HEK293 (cell line): ENCODE measurements at regions not wholly inside any gene's neighbourhood (a gene's known extent, or its start where the extent isn't known, plus 50 kb on each side); places are given as distances from the start of the nearest gene placed in this dataset.

Experiments
- CTCF ChIA-PET: fragments of 350-600 bp; formaldehyde crosslinking; extraction: SDS; loops from one replicate; lab custom pipeline; 2021; ENCODE audit warnings: antibody characterized with exemption; lab: Yijun Ruan, JAX
- POLR2A ChIA-PET: fragments of 300-600 bp; formaldehyde crosslinking; extraction: SDS; loops from one replicate; lab custom pipeline; 2020; ENCODE audit warnings: antibody characterized with exemption, inconsistent platforms; lab: Yijun Ruan, JAX
- H3K27ac ChIP-seq: fragments of 200-500 bp; sonication (Bioruptor generic); 2 replicates; pipeline ENCODE4 v1.5.1; 2014; ENCODE audit warnings: low read depth, low read length, control low read depth, inconsistent platforms; ENCODE audit errors: extremely low read depth
- H3K36me3 ChIP-seq, 2 experiments: fragments of 200-500 bp in 1 of 2; sonication (Bioruptor generic) in 1 of 2; 1 replicate in 1 of 2; 2 replicates in 1 of 2; pipeline ENCODE4 v1.5.1; 2014 to 2017; ENCODE audit warnings: inconsistent platforms in 2 of 2, low read length in 2 of 2; ENCODE audit not compliant: control insufficient read depth in 2 of 2, insufficient read depth in 1 of 2
- H3K4me1 ChIP-seq: fragments of 200-500 bp; sonication (Bioruptor generic); 2 replicates; pipeline ENCODE4 v1.5.1; 2014; ENCODE audit warnings: mild to moderate bottlenecking, low read length, inconsistent platforms; ENCODE audit not compliant: control insufficient read depth, insufficient read depth
- H3K4me3 ChIP-seq: 2 replicates; pipeline ENCODE4 v1.5.1; 2011; ENCODE audit warnings: low read depth, mild to moderate bottlenecking, control low read depth, low read length, moderate library complexity
- H3K9me3 ChIP-seq: fragments of 200-500 bp; sonication (Bioruptor generic); 2 replicates; pipeline ENCODE4 v1.5.1; 2014; ENCODE audit warnings: low read depth, low read length, inconsistent platforms; ENCODE audit not compliant: control insufficient read depth, insufficient read depth
- BCL11B ChIP-seq: fragments of 450-650 bp; formaldehyde crosslinking; IDR thresholded peaks from 2 replicates; pipeline ENCODE4 v1.5.1; 2016; ENCODE audit warnings: low read depth, missing biosample characterization, missing genetic modification characterization
- FEZF1 ChIP-seq: fragments of 450-650 bp; formaldehyde crosslinking; IDR thresholded peaks from 2 replicates; pipeline ENCODE4 v1.5.1; 2016; ENCODE audit warnings: missing biosample characterization, missing genetic modification characterization
- MEIS1 ChIP-seq: sonication (generic); formaldehyde crosslinking; IDR thresholded peaks from 2 replicates; pipeline ENCODE4 v1.8.1; 2022; ENCODE audit warnings: missing genetic modification reagents, mild to moderate bottlenecking, borderline replicate concordance
- OVOL3 ChIP-seq: fragments of 450-650 bp; formaldehyde crosslinking; IDR thresholded peaks from 2 replicates; pipeline ENCODE4 v1.5.1; 2016; ENCODE audit warnings: missing biosample characterization, missing genetic modification characterization
- SCRT2 ChIP-seq: fragments of 450-650 bp; formaldehyde crosslinking; IDR thresholded peaks from 2 replicates; pipeline ENCODE4 v1.5.1; 2016; ENCODE audit warnings: missing biosample characterization, missing genetic modification characterization
- ZBTB7A ChIP-seq: fragments of 450-650 bp; formaldehyde crosslinking; IDR thresholded peaks from 2 replicates; pipeline ENCODE4 v1.5.1; 2016; ENCODE audit warnings: low read depth, missing biosample characterization, missing genetic modification characterization
- ZIC2 ChIP-seq: fragments of 450-650 bp; formaldehyde crosslinking; IDR thresholded peaks from 2 replicates; pipeline ENCODE4 v1.5.1; 2016; ENCODE audit warnings: missing biosample characterization, missing genetic modification characterization
- ZNF239 ChIP-seq: fragments of 450-650 bp; formaldehyde crosslinking; IDR thresholded peaks from 2 replicates; pipeline ENCODE4 v1.5.1; 2016; ENCODE audit warnings: missing biosample characterization, missing genetic modification characterization
- ZNF354C ChIP-seq: fragments of 450-650 bp; formaldehyde crosslinking; IDR thresholded peaks from 2 replicates; pipeline ENCODE4 v1.5.1; 2016; ENCODE audit warnings: missing biosample characterization, missing genetic modification characterization, low read depth, borderline replicate concordance
- ZNF404 ChIP-seq: fragments of 450-650 bp; formaldehyde crosslinking; IDR thresholded peaks from 2 replicates; pipeline ENCODE4 v1.5.1; 2017; ENCODE audit warnings: missing biosample characterization, missing genetic modification characterization
- ZNF423 ChIP-seq: fragments of 450-650 bp; formaldehyde crosslinking; IDR thresholded peaks from 2 replicates; pipeline ENCODE4 v1.5.1; 2016; ENCODE audit warnings: missing biosample characterization, missing genetic modification characterization
- ZNF558 ChIP-seq: fragments of 450-650 bp; formaldehyde crosslinking; IDR thresholded peaks from 2 replicates; pipeline ENCODE4 v1.5.1; 2016; ENCODE audit warnings: missing biosample characterization, missing genetic modification characterization
- ZNF560 ChIP-seq: fragments of 450-650 bp; formaldehyde crosslinking; IDR thresholded peaks from 2 replicates; pipeline ENCODE4 v1.5.1; 2017; ENCODE audit warnings: missing biosample characterization, missing genetic modification characterization, borderline replicate concordance
- ZNF585B ChIP-seq: fragments of 450-650 bp; formaldehyde crosslinking; IDR thresholded peaks from 2 replicates; pipeline ENCODE4 v1.5.1; 2016; ENCODE audit warnings: missing biosample characterization, missing genetic modification characterization
- ZNF664 ChIP-seq: fragments of 450-650 bp; formaldehyde crosslinking; IDR thresholded peaks from 2 replicates; pipeline ENCODE4 v1.5.1; 2016; ENCODE audit warnings: missing biosample characterization, missing genetic modification characterization
- ZNF76 ChIP-seq: fragments of 450-650 bp; formaldehyde crosslinking; IDR thresholded peaks from 2 replicates; pipeline ENCODE4; 2016; ENCODE audit warnings: low read depth, missing biosample characterization, missing genetic modification characterization, borderline replicate concordance
- TF ChIP-seq, protein P1 (sequence below): fragments of 450-650 bp; formaldehyde crosslinking; IDR thresholded peaks from 2 replicates; pipeline ENCODE4 v1.5.1; 2016; ENCODE audit warnings: missing biosample characterization, missing genetic modification characterization
- TF ChIP-seq, protein P2 (sequence below): fragments of 450-650 bp; formaldehyde crosslinking; IDR thresholded peaks from 2 replicates; pipeline ENCODE4 v1.5.1; 2016; ENCODE audit warnings: missing biosample characterization, missing genetic modification characterization
- TF ChIP-seq, protein P3 (sequence below): fragments of 450-650 bp; formaldehyde crosslinking; IDR thresholded peaks from 2 replicates; pipeline ENCODE4 v1.5.1; 2016; ENCODE audit warnings: missing biosample characterization, missing genetic modification characterization, borderline replicate concordance
- TF ChIP-seq, protein P4 (sequence below): fragments of 450-650 bp; formaldehyde crosslinking; IDR thresholded peaks from 2 replicates; pipeline ENCODE4; 2016; ENCODE audit warnings: missing biosample characterization, missing genetic modification characterization

DNA sequence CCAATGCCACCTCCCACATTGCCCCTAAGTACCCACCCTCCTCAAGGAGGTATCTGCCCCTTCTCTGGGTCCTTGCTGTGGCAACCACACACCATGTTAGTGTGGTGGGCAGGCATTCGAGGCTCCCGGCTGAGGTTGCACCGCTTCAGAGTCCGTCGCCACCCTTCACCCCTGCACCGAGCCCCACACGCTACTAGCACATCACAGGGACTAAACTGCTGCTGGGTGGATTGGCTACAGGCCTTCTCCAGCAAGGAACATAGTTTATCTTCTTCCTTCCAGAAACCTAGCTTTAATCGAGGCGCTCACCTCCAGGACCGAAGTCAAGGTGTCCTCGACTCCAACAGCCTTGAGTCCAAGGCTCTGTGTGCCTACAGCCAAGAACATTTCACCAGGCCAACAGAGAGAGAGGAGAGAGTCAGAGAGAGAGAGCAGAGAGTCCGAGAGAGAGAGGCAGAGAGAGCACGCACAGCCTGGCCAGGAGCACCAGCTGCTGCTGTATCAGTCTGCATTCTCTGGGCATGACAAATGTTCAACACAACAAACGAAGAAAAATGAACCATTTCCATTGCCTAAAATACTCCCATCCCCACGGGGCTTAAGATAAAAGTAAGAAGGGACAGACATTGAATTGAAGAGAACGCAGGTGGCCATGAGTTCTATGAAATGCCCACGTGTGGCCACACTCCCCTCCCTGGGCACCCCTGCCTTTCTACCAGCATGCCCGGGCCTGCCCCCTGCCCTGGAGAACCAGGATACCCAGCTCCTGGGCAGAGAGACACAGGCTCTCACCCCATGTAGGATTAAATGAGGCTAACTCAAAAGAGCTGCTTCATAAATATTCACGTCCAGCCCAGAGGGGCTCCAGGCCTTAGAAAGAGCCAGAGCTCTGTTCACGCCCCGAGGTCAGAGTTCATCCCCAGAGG, 94.9 kb downstream of the RBFOX3 start:
- no peaks in the 10 kb centered on the region for H3K9me3 ChIP-seq
- H3K4me1 ChIP-seq: no peaks in the 10 kb centered on the region
- ChIA-PET CTCF (interaction anchor here (0.5 to 1.4 kb wide), 2 partner anchors 97 to 173 kb away, joined by 3 to 4 read pairs; no protein-coding TSS in a partner anchor), POLR2A (no interaction called here)
- H3K4me3 ChIP-seq: no peak overlapping the region
- peak; percentile 67 for TF ChIP-seq ZIC2 (tag by site-specific recombination)
- TF ChIP-seq ZNF423: no peak
- no peaks in the 10 kb centered on the region for H3K36me3 ChIP-seq
- H3K27ac ChIP-seq: no peak overlapping the region

DNA sequence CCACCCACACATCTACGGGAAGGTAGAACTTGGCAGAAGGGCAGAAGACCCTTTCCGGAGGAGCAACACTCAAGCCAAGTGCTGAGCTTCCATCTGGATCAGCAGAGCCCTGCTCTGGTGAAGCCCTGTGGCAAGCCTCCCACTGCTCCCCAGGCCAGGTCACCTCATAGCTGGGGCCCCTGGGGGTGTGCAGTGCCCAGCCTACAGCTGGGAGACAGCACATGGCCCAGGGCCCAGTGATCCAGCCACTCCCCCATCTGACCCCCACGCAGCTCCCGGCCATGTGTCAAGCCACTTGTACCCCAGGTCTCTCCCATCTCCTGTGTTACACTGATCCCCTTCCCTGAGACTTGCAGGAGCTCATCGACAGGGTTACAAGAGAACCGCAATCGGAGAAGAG, 95.7 kb downstream of the RBFOX3 start:
- TF ChIP-seq OVOL3 (tag by site-specific recombination): no peak
- TF ChIP-seq, protein P1, sequence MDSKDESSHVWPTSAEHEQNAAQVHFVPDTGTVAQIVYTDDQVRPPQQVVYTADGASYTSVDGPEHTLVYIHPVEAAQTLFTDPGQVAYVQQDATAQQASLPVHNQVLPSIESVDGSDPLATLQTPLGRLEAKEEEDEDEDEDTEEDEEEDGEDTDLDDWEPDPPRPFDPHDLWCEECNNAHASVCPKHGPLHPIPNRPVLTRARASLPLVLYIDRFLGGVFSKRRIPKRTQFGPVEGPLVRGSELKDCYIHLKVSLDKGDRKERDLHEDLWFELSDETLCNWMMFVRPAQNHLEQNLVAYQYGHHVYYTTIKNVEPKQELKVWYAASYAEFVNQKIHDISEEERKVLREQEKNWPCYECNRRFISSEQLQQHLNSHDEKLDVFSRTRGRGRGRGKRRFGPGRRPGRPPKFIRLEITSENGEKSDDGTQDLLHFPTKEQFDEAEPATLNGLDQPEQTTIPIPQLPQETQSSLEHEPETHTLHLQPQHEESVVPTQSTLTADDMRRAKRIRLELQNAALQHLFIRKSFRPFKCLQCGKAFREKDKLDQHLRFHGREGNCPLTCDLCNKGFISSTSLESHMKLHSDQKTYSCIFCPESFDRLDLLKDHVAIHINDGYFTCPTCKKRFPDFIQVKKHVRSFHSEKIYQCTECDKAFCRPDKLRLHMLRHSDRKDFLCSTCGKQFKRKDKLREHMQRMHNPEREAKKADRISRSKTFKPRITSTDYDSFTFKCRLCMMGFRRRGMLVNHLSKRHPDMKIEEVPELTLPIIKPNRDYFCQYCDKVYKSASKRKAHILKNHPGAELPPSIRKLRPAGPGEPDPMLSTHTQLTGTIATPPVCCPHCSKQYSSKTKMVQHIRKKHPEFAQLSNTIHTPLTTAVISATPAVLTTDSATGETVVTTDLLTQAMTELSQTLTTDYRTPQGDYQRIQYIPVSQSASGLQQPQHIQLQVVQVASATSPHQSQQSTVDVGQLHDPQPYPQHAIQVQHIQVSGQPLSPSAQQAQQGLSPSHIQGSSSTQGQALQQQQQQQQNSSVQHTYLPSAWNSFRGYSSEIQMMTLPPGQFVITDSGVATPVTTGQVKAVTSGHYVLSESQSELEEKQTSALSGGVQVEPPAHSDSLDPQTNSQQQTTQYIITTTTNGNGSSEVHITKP (tag by site-specific recombination): no peak
- no peak for TF ChIP-seq ZNF560
- no peak for TF ChIP-seq ZNF558
- no peak for TF ChIP-seq MEIS1 (CRISPR knock-in tag)
- no peak for TF ChIP-seq ZNF404 (tag by site-specific recombination)
- TF ChIP-seq ZNF76 (tag by site-specific recombination): no peak
- TF ChIP-seq, protein P2, sequence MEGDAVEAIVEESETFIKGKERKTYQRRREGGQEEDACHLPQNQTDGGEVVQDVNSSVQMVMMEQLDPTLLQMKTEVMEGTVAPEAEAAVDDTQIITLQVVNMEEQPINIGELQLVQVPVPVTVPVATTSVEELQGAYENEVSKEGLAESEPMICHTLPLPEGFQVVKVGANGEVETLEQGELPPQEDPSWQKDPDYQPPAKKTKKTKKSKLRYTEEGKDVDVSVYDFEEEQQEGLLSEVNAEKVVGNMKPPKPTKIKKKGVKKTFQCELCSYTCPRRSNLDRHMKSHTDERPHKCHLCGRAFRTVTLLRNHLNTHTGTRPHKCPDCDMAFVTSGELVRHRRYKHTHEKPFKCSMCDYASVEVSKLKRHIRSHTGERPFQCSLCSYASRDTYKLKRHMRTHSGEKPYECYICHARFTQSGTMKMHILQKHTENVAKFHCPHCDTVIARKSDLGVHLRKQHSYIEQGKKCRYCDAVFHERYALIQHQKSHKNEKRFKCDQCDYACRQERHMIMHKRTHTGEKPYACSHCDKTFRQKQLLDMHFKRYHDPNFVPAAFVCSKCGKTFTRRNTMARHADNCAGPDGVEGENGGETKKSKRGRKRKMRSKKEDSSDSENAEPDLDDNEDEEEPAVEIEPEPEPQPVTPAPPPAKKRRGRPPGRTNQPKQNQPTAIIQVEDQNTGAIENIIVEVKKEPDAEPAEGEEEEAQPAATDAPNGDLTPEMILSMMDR (tag by site-specific recombination): no peak
- no peak for TF ChIP-seq FEZF1 (tag by site-specific recombination)
- TF ChIP-seq, protein P3, sequence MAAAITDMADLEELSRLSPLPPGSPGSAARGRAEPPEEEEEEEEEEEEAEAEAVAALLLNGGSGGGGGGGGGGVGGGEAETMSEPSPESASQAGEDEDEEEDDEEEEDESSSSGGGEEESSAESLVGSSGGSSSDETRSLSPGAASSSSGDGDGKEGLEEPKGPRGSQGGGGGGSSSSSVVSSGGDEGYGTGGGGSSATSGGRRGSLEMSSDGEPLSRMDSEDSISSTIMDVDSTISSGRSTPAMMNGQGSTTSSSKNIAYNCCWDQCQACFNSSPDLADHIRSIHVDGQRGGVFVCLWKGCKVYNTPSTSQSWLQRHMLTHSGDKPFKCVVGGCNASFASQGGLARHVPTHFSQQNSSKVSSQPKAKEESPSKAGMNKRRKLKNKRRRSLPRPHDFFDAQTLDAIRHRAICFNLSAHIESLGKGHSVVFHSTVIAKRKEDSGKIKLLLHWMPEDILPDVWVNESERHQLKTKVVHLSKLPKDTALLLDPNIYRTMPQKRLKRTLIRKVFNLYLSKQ (tag by site-specific recombination): no peak
- TF ChIP-seq BCL11B: no peak
- no peak for TF ChIP-seq ZNF239 (tag by site-specific recombination)
- no peak for TF ChIP-seq SCRT2 (tag by site-specific recombination)
- TF ChIP-seq ZNF354C (tag by site-specific recombination): no peak
- TF ChIP-seq ZBTB7A (tag by site-specific recombination): no peak
- no peak for TF ChIP-seq ZNF585B (tag by site-specific recombination)
- TF ChIP-seq, protein P4, sequence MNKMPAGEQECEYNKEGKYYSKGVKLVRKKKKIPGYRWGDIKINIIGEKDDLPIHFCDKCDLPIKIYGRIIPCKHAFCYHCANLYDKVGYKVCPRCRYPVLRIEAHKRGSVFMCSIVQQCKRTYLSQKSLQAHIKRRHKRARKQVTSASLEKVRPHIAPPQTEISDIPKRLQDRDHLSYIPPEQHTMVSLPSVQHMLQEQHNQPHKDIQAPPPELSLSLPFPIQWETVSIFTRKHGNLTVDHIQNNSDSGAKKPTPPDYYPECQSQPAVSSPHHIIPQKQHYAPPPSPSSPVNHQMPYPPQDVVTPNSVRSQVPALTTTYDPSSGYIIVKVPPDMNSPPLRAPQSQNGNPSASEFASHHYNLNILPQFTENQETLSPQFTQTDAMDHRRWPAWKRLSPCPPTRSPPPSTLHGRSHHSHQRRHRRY: no peak
- no peak for TF ChIP-seq ZNF664
- CTCF ChIA-PET: no interaction called here
- POLR2A ChIA-PET: no interaction called here
- no peaks in the 10 kb centered on the region for H3K9me3 ChIP-seq
- H3K4me3 ChIP-seq: no peak overlapping the region
- H3K27ac ChIP-seq: no peak overlapping the region
- no peaks in the 10 kb centered on the region for H3K36me3 ChIP-seq
- no peaks in the 10 kb centered on the region for H3K4me1 ChIP-seq
